ENCODE measurements at regions not wholly inside any gene's neighbourhood (a gene's known extent, or its start where the extent isn't known, plus 50 kb on each side); places are given as distances from the start of the nearest gene placed in this dataset.
"Not testable (repeated sequence)": the region's sequence is repeated elsewhere in the genome, so short reads cannot be mapped to it uniquely, and the experiment has no call there.

DNA sequence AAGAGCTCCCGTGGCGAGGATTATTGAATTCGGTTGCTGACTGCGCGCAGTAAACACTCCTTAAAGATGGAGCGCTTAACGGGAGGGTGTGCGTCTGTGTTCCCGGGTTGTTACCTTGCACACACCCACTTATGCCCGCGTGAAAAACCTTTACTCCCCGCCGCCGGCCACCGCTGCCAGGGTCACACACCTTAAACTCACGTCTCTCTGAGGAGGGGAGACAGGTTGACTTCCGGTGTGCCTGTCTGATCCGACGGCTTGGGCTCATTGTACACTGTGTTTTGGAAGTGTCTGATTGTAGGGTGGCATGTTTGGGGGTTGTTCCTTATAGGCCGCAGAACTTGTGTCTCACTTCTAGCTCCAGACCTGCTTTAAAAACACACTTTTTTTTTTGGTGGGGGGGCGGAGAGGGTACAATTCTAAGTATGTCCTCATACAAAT lies 66.8 kb downstream of the KPNA2 start:
- H3K27ac ChIP-seq = peak overlapping the region; percentile 81 to 91 (median 90)
- H3K36me3 ChIP-seq = peaks cover 0 to 3% (median 0%) of the 10 kb centered on the region in 3 donors
- H3K4me1 ChIP-seq = peaks cover 0 to 12% (median 2%) of the 10 kb centered on the region in 4 donors
- peak overlapping the region; percentile 71 to 97 (median 84) for H3K4me3 ChIP-seq
- no peaks in the 10 kb centered on the region for H3K9me3 ChIP-seq
- no peak for TF ChIP-seq POLR2A (IDR thresholded peaks at IDR 0.05)
- TF ChIP-seq, protein P1, sequence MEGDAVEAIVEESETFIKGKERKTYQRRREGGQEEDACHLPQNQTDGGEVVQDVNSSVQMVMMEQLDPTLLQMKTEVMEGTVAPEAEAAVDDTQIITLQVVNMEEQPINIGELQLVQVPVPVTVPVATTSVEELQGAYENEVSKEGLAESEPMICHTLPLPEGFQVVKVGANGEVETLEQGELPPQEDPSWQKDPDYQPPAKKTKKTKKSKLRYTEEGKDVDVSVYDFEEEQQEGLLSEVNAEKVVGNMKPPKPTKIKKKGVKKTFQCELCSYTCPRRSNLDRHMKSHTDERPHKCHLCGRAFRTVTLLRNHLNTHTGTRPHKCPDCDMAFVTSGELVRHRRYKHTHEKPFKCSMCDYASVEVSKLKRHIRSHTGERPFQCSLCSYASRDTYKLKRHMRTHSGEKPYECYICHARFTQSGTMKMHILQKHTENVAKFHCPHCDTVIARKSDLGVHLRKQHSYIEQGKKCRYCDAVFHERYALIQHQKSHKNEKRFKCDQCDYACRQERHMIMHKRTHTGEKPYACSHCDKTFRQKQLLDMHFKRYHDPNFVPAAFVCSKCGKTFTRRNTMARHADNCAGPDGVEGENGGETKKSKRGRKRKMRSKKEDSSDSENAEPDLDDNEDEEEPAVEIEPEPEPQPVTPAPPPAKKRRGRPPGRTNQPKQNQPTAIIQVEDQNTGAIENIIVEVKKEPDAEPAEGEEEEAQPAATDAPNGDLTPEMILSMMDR (IDR thresholded peaks at IDR 0.05) = no peak
- no peaks in the 10 kb centered on the region for H3K27me3 ChIP-seq
- peak; percentile 36 to 71 (median 67) for DNase-seq

DNA sequence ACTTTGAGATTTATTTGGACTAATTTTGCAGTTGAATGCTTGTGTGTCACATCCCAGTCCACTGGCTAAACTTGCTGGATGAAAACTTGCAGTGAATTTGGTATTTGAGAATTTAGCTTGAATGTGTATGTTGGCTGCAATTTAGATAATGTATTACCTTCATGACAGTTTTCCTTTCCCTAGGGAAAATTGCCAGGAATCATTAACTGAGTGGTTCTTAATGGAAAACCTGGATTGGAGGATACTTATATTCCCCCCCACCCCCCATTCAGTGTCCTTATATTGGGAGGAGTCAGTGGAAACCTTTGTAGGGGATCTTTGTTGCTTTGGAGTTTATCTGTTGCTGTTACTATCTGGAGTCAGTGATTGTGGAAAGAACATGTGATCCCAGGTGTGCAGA lies 67.6 kb downstream of the KPNA2 start:
- peaks cover 0 to 3% (median 0%) of the 10 kb centered on the region in 3 donors for H3K36me3 ChIP-seq
- peaks cover 0 to 12% (median 2%) of the 10 kb centered on the region in 4 donors for H3K4me1 ChIP-seq
- H3K4me3 ChIP-seq = peak overlapping the region in 2 of 4 donors; percentile 75 to 97
- H3K27me3 ChIP-seq = no peaks in the 10 kb centered on the region
- DNase-seq = no peak
- TF ChIP-seq POLR2A (IDR thresholded peaks at IDR 0.05) = no peak
- TF ChIP-seq, protein P1 (IDR thresholded peaks at IDR 0.05) = no peak
- no peaks in the 10 kb centered on the region for H3K9me3 ChIP-seq
- no peak overlapping the region for H3K27ac ChIP-seq

DNA sequence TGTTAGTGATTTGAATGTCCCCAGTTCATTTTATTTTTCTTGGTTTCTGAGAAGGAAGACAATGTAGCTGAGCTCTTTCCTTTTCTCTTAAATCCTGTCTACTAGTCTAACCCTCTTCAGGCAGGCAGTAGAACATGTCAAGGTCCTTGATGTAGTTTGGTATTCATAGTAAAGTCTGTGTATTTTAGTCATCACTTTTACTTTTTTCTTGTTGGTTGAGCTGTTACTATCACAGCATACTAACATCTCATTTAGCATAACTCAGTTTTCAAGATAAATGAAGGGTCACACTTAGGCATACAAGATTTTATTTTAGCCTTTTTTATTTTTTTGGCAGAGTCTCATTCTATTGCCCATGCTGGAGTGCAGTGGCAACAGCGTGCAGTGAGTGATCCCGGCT lies 70.5 kb downstream of the KPNA2 start:
- Histone ChIP-seq H3K4me3 (no peak overlapping the region), H3K27me3 (no peaks in the 10 kb centered on the region), H3K4me1 (peaks cover 0 to 12% (median 2%) of the 10 kb centered on the region in 4 donors), H3K36me3 (peaks cover 0 to 7% (median 0%) of the 10 kb centered on the region in 3 donors), H3K9me3 (peaks cover 0 to 3% (median 0%) of the 10 kb centered on the region in 4 donors), H3K27ac (no peak overlapping the region)
- no peak for DNase-seq
- TF ChIP-seq, protein P1 (IDR thresholded peaks at IDR 0.05) = no peak

DNA sequence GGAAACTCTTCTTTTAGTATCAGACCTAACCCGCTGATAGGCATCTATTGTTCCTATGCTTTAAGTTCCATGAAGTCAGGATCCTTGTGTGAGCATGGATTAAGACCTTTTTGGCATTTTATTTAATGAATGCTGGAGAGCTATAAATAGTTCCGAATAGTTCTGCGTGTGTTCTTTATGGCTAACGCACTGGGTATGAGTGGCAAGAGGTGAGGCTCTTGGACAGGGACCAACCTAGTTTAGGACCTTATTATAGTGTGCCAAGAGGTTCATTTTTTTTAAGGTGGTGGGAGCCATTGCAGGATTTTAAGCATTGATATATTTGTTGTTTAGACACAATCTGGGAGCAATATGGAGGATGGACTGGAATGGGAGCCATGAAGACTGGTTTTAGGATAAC lies 71.8 kb downstream of the KPNA2 start:
- TF ChIP-seq POLR2A (IDR thresholded peaks at IDR 0.05) = no peak
- TF ChIP-seq, protein P1 (IDR thresholded peaks at IDR 0.05) = no peak
- H3K4me3 ChIP-seq = no peak overlapping the region
- H3K27me3 ChIP-seq = no peaks in the 10 kb centered on the region
- peaks cover 0 to 3% (median 0%) of the 10 kb centered on the region in 4 donors for H3K9me3 ChIP-seq
- peaks cover 0 to 7% (median 0%) of the 10 kb centered on the region in 3 donors for H3K36me3 ChIP-seq
- H3K4me1 ChIP-seq = peaks cover 0 to 12% (median 2%) of the 10 kb centered on the region in 4 donors
- DNase-seq = no peak
- H3K27ac ChIP-seq = no peak overlapping the region

DNA sequence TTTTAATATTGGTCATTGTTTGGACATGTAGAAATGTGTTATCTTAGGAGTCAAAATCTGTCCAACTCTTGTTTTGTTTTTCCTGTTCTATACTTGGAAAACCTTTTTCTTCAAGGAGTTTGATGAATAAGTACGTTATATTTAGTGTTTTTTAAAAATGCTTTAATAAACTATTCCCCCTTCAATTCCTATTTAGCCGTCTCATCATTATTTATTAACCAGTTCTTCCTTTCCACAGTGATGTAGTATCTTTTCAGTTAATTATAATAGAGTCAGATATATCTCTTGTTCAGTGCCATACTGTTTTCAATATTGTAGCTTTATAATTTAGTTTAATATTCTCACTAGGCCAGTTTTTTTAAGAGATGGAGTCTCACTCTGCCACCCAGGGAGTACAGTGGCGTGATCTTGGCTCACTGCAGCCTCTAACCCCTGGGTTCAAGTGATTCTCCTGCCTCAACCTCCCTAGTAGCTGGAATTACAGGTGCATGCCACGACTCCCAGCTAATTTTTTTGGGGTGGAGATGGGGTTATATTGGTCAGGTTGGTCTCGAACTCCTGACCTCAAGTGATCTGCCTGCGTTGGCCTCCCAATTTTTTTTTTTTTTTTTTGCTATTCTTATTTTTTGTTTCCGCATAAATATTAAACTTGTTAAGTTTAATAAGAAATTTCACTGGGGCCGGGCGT lies 72.9 kb downstream of the KPNA2 start:
- H3K4me1 ChIP-seq = peaks cover 0 to 3% (median 0%) of the 10 kb centered on the region in 4 donors
- peaks cover 0 to 7% (median 0%) of the 10 kb centered on the region in 3 donors for H3K36me3 ChIP-seq
- H3K27me3 ChIP-seq = no peaks in the 10 kb centered on the region
- DNase-seq = no peak
- no peak overlapping the region for H3K4me3 ChIP-seq
- no peak overlapping the region for H3K27ac ChIP-seq
- TF ChIP-seq POLR2A (IDR thresholded peaks at IDR 0.05) = no peak
- TF ChIP-seq, protein P1 (IDR thresholded peaks at IDR 0.05) = no peak
- H3K9me3 ChIP-seq = peaks cover 0 to 3% (median 0%) of the 10 kb centered on the region in 4 donors

DNA sequence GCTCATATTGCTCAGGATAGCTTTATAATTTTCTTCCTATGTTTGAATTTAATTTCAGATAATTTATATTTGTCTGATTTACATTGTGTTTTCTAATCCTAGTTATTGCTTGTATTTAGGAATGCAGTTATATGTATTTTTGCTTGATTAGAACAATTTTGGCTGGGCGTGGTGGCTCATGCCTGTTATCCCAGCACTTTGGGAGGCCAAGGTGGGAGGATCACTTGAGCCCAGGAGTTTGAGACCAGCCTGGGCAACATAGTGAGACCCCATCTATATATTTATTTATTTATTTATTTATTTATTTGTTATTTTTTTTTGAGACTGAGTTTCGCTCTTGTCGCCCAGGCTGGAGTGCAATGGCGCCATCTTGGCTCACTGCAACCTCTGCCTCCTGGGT lies 73.9 kb downstream of the KPNA2 start:
- H3K27ac ChIP-seq, DNase-seq, H3K27me3 ChIP-seq, H3K9me3 ChIP-seq, H3K4me3 ChIP-seq, H3K36me3 ChIP-seq, H3K4me1 ChIP-seq: not testable (repeated sequence)

DNA sequence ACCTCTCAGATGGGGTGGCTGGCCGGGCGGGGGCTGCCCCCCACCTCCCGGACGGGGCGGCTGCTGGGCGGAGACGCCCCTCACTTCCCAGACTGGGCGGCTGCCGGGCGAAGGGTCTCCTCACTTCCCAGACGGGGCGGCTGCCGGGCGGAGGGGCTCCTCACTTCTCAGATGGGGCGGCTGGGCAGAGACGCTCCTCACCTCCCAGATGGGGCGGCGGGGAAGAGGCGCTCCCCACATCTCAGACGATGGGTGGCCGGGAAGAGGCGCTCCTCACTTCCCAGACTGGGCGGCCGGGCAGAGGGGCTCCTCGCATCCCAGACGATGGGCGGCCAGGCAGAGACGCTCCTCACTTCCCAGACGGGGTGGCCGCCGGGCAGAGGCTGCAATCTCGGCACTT lies 80.7 kb downstream of the KPNA2 start:
- H3K9me3 ChIP-seq, DNase-seq, H3K4me1 ChIP-seq, H3K27me3 ChIP-seq, H3K27ac ChIP-seq, H3K4me3 ChIP-seq: not testable (repeated sequence)
- H3K36me3 ChIP-seq = peaks cover 0 to 42% (median 0%) of the 10 kb centered on the region in 3 donors

Data from Peyer's patch (tissue), 4 donors.